ENCODE measurements at regions not wholly inside any gene's neighbourhood (a gene's known extent, or its start where the extent isn't known, plus 50 kb on each side); places are given as distances from the start of the nearest gene placed in this dataset.

DNA sequence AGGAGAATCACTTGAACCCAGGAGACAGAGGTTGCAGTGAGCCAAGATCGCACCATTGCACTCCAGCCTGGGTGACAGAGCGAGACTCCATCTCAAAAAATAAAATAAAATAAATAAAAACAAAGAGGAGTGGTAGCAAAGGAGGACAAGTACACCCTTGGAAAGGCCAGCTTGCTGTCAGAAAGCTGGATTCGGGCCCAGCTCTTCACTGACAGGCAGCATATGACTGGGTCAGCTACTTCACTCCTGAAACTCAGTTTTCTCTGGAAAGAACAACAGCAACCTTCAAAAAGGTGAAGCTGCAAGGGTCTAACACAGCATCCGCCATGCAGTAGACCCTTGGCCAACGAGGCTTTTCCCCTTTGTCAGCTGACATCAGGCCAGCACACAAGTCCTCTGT is 156.0 kb upstream of the TIAM1 start:
- no peak for DNase-seq (ENCODE audit: low spot score)

DNA sequence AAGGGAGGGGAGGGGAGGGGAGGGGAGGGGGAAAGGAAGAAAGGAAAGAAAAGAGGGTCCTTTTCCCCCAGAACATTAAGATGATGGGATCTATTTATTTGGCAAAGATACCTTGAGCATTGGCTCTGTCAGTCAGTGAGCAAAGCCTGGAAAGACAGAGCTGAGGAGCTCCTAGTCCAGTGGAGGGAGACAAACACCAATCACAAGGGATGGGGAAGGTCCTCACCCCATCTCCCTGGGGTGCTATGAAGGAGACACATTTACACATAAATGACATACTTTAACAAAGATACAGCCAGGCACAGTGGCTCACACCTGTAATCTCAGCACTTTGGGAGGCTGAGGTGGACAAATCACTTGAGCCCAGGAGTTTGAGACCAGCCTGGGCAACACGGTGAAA is 154.9 kb upstream of the TIAM1 start:
- no peak for DNase-seq (ENCODE audit: low spot score)

DNA sequence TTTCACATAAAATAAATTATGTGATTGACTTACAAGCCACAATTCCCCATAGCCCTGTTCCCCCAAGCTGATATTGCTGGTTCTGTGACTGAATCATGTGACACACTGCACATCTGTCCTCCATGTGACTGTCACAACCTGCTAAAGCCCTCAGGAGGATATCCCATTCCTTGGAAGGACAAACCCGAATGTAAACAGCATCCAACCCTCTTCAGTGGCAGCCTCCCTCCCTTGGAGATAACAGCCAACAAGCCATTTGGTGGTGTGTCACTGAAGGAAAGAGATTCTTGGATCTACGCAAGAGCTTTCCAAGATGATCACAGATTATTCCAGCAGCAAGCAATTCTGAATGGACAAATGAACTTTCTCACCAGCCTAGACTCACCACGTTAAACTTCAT is 153.9 kb upstream of the TIAM1 start:
- no peak for DNase-seq (ENCODE audit: low spot score)

DNA sequence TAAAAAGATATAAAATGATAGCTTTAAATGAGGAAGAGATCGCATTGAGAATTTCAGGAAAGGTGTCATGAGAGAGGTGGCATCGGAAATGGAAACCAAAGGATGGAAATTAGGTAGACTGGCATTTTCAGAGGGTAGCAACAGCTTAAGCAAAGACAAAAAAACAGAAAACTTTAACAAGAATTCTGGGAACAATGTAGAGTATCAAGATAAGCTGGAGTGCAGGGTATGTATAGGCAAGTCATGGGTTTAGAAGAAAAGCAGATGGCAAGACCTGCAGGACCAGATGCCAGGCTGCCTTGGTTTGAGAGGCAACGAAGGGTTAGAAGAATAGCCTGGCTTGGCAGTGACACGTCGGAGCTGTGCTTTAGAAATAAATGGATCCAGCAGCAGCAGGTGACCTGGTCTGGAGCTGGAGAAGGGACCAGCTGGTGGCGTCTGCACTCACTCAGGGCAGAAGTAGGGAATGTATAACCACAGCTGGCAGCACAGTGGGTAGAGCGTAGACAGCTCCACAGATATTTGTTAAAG is 149.4 kb upstream of the TIAM1 start:
- no peak for DNase-seq (ENCODE audit: low spot score)

DNA sequence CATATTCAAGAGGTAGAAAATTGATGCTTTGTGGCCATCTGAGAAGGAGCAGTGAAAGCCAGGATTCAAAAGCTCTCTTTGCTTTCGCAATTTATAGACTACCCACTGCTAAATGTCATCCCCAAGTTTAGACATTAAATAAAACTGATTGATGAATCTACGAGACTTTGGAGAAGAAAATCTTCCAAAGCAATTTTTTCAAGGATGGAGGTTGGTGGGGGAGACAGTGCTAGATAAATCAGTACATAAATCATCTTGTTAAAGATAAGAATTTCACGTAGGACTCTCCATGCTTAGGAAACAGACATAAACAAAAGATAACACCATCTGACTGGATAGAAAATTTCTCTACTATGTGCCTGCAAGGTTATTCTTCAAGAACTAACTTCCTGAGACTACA is 147.6 kb upstream of the TIAM1 start:
- DNase-seq (ENCODE audit: low spot score) = no peak

DNA sequence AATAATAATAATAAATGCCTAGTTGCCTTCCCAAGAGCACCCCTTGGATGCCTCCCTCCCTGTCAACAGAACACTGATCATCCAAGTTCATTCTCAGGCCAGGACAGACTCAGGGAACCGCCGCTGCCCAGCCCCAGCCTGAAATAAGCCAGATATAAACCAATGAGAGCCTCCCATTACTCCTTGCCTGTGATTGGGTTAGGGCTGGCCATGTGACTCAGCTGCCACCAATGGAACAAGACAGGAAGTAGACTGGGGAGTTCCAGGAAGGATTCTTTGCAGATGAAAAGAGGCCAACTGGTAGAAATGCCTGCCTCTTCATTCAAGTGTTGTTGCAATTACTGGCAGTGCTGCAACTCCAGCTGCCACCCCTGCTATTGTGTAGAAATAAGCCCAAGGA is 146.4 kb upstream of the TIAM1 start:
- DNase-seq (ENCODE audit: low spot score) = no peak

DNA sequence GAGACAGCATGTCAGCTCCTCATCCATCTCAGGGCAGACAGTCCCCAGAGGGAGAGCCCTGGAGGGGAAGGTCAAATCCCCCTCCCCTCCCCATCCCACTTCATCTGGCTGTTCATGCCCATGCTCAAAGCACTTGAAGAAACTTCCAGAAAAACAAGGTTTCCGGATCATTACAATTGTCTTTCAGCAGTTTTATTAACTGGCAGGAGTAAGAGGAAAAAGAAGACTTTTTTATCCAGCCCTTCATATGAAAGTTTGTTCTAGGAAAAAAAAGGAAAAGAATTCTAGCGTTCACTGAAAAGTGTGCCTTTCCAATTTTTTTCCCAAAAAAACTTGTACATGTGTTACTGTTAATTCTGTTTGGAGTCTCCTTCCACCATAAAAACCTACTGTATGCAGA is 145.7 kb upstream of the TIAM1 start:
- no peak for DNase-seq (ENCODE audit: low spot score)

DNA sequence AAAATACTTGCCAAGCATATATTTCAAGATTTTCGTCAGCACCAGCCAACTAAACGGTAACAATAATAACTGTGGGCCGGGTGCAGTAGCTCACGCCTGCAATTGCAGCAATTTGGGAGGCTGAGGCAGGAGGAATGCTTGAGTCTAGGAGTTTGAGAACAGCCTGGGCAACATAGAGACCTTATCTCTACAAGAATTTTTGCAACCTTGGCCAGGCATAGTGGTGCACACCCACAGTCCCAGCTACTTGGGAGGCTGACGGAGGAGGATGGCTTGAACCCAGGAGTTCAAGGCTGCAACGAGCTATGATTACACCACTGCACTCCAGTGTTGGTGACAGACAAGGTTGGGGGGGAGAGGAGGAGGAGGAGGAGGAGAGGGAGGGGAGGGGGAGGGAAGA is 145.0 kb upstream of the TIAM1 start:
- DNase-seq (ENCODE audit: low spot score) = no peak

DNA sequence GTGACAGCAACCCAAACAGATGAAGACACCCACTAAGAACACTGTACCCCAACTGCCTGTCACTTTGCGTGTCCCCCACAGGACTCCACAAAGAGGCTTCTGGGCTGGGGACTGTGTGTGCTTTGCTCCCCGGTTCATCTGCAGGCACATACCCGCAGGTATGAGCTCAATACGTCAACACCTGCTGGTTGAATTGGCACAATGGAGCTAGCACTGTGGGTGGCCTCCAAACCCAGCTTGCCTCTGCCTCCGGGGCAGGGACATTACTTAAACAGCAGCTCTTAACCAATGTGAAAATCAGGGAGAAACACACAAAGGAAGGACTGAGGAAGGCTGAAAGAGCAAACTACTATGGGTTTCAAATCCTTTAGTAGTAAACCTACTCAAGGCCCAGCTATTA is 140.2 kb upstream of the TIAM1 start:
- DNase-seq (ENCODE audit: low spot score) = no peak

DNA sequence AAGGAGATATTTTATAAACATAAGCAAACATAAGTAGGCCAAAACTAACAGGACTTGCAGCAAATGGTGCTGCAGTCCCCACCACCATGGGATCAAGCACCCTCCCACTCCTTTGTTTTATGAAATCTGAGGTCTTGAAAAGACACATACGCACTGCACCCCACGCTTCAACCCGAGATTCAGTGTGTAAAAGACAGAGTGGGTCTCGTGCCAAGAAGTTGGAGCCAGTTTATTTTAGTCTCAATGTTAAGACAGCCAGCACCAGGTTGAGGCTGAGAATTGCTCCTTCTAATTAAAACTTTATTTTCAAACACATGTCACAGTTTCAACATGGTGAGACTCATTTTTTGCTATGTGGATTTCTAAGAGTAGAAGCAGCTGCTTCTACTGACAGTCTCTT is 139.1 kb upstream of the TIAM1 start:
- no peak for DNase-seq (ENCODE audit: low spot score)

DNA sequence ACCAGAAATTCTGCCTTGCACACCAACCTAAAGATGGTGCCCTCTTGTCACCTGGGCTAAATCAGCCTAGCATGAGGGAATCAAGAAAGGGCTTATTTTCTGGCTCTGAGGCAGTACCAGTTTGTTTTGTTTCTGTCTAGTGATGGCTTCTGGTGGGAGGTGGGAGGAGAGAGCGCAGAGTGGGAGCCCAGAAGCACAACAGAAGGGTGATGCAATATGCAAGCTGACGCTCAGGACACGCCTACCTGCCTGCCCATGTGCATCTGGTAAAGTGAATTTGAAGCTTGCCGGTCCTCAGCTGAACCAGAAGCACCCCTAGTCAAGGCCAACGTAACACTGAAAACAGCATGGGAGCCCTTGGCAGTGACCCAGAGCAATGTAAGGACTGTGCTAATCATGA is 138.4 kb upstream of the TIAM1 start:
- no peak for DNase-seq (ENCODE audit: low spot score)

DNA sequence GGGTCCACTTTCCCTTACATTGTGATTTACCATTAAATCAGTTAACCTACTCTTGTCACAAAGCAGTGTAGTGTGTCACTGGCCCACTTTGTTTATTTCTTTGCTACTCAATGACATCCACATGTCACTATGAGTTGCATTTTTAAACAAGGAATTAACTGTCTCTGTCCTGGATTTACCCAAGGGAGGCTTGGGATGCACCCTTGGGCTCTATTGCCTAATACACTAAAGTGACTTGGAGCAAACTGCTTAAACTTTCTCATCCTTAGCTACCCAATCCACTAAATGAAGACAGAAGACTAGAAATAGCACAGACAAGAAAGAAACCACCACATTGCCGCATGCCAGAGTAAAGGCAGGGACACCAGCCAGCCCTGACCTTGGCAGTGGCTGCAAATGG is 136.2 kb upstream of the TIAM1 start:
- DNase-seq (ENCODE audit: low spot score) = no peak

DNA sequence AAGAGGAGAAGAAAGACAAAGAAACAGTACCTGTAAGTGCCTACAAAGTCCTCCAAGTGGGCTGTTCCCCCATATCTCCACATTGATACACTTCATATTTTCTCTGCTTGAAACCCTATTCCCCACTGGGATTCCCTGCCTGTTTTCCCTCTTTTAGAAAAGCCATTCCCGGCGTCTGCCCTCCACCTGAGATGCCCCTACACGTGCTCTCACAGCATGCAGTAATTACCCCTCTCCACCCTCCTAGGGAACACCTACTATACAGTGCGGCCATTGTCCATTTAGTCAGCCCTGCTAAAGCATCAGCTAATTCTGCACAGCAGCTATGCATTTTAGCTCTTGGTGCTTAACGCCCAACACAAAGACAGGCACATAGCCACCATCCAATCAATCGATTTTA is 135.7 kb upstream of the TIAM1 start:
- no peak for DNase-seq (ENCODE audit: low spot score)

DNA sequence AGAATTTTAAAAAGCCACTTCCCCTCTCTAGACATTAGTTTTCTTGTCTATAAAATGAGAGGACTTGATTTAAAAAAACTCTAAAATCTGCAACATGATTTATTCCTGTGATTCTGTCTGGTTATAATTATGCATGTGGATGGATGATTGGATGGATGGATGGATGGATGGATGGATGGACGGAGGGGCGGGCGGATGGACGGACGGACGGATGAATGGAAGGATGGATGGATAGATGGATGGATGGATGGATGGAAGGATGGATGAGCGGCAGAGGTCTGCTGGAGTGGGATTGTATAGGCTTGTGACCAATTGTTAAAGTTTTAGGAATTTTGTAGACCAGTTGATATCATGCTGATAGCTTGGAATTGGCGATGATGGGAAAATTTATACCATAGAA is 135.2 kb upstream of the TIAM1 start:
- DNase-seq (ENCODE audit: low spot score) = no peak

DNA sequence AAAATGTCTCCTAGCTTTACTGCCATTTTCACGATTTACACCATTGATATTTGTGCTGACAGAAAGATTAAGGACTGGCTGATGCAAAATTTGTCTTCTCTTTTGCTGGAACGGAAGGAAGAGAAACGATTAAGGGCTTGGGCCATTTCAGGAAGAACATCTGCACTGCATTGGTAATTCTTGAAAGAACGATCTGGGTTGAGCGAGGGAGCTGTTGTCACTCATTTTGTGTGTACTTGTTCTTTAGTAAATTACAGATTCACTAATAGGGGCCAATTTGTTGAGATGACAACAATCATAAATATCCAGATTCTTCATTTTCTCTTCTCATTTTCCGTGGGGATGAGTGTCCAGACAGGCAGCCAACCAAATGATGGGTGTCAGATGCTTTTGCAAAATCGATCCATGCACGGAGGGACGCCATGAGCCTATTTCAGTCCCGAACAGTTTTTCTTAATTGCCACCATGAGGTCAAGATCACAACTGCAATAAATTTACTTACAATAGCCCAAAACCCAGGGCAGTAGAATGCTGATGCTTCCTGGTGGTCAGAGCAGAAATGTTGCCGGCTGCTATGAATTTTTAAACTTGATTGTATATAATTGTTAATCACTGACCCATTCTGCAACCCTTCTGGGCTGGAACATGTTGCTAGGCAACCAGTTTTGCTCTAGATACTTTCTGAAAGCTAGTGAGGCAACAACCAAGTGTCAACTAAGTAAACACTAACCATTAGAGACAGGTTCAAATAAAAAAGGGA is 132.4 kb upstream of the TIAM1 start:
- no peak for DNase-seq (ENCODE audit: low spot score)

DNA sequence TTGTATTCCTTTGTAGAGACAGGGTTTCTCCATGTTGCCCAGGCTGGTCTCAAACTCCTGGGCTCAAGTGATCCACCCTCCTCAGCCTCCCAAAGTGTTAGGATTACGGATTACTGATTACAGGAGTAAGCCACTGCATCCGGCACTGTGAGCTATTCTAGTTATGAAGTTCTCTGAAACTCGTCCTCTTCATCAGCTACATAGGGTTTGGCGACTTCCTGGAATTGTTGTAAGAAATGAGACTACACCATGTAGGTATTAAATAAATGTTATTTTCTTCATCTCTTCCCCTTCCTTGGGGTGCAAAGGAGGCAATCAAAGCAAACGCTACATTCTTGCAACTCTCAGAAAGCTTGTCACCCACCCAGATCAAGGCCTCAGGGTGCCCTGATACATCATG is 131.2 kb upstream of the TIAM1 start:
- no peak for DNase-seq (ENCODE audit: low spot score)

DNA sequence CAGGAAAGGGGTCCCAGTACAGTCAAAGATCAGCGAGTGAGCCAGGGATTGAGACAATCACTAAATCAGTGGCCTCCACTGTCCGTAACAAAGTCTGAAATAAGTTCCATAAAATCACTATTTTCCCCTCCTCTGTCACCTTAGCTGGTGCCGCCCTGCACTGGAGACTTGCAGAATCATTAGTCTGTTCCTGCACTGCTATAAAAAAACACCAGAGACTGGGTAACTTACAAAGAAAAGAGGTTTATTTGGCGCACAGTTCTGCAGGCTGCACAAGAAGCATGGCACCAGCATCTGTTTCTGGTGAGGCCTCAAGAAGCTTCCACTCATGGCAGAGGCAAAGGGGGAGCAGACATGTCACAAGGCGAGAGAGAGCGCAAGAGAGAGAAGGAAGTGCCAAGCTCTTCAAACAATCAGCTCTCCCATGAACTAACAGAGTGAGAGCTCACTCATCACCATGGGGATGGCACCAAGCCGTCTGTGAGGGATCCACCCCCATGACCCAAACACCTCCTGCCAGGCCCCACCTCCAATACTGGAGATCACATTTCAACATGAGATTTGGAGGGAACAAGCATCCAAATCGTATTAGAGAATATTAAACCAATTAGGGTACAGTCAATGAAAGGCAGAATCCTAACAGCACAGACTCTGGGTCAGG is 129.8 kb upstream of the TIAM1 start:
- no peak for DNase-seq (ENCODE audit: low spot score)

DNA sequence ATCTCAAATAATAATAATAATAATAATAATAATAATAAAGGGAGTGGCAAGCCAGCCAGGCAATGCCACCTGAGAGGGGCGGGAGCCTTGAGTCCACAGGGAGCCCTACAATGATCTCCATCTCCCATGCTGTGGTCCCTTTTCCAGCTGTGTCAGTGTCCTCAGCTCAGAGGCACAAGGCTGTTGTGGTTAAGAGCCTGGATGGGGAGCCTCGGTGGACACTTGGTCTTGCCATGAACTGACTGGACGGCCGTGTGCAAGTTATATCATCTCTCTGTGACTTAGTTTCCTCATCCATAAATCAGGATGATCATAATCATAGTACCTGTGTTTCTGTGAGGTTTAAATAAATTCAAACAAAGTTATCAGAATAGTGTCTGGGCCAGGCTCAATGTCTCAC is 127.8 kb upstream of the TIAM1 start:
- no peak for DNase-seq (ENCODE audit: low spot score)

DNA sequence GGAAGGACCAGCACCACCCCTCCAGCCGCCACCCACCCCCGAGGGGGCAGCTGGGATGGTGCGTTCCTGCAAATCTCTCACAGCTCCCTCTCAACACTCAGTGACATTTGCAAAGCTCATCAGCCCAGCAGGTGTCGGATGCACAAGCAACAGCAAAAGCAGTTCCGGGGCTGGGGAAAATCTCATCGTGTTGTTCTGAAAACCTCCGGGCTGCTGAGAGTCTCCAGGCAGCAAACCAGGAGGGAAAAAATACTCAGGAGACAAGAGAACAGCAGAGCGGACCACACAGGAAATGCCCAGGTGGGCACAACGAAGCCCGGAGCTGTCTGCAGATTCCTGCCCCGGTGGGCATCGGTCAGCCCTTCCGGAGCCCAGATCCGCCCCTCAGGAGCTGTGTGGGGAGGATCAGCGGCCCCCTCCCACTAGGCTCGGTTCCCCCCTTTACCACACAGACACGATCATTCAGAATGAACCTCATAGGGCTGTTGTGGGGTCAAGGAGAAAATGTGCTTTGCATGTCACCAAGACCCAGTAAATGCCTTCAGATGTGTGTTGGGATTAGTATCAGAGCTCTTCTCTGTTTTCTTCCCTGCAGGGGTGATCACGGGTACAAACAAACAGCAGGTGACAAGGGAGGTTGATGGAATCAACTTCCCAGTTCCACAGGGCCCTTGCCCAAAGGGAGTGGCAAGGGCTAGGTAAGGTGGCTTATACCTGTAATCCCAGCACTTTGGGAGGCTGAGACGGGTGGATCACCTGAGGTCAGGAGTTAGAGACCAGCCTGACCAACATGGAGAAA is 127.0 kb upstream of the TIAM1 start:
- no peak for DNase-seq (ENCODE audit: low spot score)

DNA sequence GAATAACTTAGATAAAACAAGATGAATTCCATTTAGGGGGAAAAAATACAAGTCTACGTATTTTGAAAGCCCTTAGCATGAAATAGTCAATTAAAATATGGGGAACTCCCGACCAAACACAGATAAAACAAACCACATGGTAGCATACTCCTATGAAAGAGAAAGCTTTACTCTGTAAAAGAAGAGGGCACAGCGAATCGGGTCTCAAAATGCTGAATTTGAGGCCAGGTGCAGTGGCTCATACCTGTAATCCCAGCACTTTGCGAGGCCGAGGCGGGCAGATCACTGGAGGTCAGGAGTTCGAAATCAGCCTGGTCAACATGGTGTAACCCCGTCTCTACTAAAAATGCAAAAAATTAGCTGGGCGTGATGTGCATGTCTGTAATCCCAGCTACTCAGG is 116.9 kb upstream of the TIAM1 start:
- DNase-seq (ENCODE audit: low spot score) = no peak

DNA sequence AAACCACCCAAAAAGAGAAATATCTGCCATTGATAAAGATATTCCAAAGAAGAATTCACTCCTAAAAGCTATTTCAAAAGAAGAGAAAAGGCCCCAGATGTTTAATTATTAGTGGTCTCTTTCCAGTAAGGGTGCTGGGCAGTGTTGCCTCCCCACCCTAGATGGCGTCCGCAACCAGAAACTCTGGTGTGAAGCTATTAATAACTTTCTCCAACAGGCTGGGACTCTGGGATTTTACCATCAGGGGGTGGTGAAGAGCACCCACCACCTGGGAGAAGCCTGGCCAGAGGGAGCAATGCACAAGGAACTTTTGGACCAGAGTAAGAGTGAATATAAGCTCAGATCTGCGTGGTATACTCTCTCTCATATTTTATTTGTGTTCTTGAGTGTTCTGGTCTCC is 115.4 kb upstream of the TIAM1 start:
- no peak for DNase-seq (ENCODE audit: low spot score)

DNA sequence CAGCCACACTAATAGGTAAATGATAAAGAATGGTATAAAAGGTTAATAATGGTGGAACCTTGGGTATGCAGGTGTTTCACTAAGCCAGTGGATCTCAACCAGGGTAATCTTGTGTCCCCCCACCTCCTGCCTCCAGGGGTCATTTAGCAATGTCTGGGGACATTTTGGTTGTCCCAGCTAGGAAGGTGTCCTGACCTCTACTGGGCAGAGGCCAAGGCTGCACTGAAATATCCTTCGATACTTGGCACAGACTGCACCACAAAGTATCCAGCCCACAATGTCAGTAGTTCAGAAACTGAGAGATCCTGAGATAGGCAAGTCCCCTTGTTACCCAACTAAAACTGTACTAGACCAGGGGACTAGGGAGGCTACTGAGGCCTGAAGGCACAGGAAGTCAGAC is 113.6 kb upstream of the TIAM1 start:
- no peak for DNase-seq (ENCODE audit: low spot score)

DNA sequence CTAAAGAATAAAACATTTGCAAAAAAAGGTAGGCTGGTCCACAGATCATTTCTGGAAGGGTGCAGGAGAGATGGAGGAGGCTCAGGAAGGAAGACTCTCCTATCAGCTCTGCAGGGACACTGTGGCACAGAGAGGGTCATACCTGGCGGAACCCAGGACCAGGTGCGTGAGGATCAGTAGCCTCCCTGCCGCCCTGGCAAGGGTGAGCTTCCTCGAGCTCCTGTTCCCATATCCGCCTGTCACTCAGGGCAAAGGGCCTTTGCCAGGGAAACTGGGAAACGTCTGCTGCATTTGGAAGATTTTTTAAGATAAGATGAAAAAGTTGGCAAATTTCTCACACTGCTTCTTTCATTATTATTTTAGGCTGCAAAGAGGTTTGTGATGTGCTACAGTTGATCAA is 112.1 kb upstream of the TIAM1 start:
- no peak for DNase-seq (ENCODE audit: low spot score)

Measured in activated CD4-positive, alpha-beta T cell treated with anti-CD3 and anti-CD28 coated beads, Interleukin-2, Interleukin-4, amounts not matched to agents 100 ng/mL and 50 ng/mL, durations not matched to agents 16 hours and 8 hours (primary cell).